Suprapubic skin (tissue), 4 donors: ENCODE measurements at regions not wholly inside any gene's neighbourhood (a gene's known extent, or its start where the extent isn't known, plus 50 kb on each side); places are given as distances from the start of the nearest gene placed in this dataset.
"Not testable (repeated sequence)": the region's sequence is repeated elsewhere in the genome, so short reads cannot be mapped to it uniquely, and the experiment has no call there.

Source experiments
- DNase-seq, 2 donors: peaks; one replicate each; pipeline ENCODE4 v3.0.0-alpha.2; 2019; ENCODE audit warnings: low spot score in 2 of 2
- H3K27ac ChIP-seq: fragments of 200-600 bp; sonication (generic); one replicate; pipeline ENCODE4 v1.5.1; 2019
- H3K27me3 ChIP-seq: fragments of 200-600 bp; sonication (generic); one replicate; pipeline ENCODE4 v1.5.1; 2019
- H3K36me3 ChIP-seq: fragments of 200-600 bp; sonication (generic); one replicate; pipeline ENCODE4 v1.5.1; 2019
- H3K4me1 ChIP-seq: fragments of 200-600 bp; sonication (generic); one replicate; pipeline ENCODE4 v1.5.1; 2019
- H3K4me3 ChIP-seq: fragments of 200-600 bp; sonication (generic); one replicate; pipeline ENCODE4 v1.5.1; 2019; ENCODE audit warnings: mild to moderate bottlenecking
- H3K9me3 ChIP-seq: fragments of 200-600 bp; sonication (generic); one replicate; pipeline ENCODE4 v1.5.1; 2019
- EP300 ChIP-seq: sonication (generic); formaldehyde crosslinking; IDR thresholded peaks from one replicate; pipeline ENCODE4 v1.6.1; 2017; ENCODE audit warnings: antibody characterized with exemption
- POLR2A ChIP-seq, 2 donors: fragments of 450-650 bp; IDR thresholded peaks; one replicate each; pipeline ENCODE4 v1.6.1; 2017; ENCODE audit warnings: antibody characterized with exemption in 2 of 2, mild to moderate bottlenecking in 2 of 2, moderate library complexity in 2 of 2
- POLR2AphosphoS5 ChIP-seq, 3 donors: sonication (generic); formaldehyde crosslinking; IDR thresholded peaks; one replicate each; pipeline ENCODE4 v1.6.1; 2017; ENCODE audit warnings: antibody characterized with exemption in 3 of 3
- WGBS: methylation state at CpG from one replicate; pipeline ENCODE4 v1.1.5; 2018; 5-methylcytosine and 5-hydroxymethylcytosine counted together
- TF ChIP-seq, protein P1 (sequence below), 2 donors: fragments of 200-600 bp in 1 of 2; fragments of 450-650 bp in 1 of 2; sonication (generic) in 1 of 2; IDR thresholded peaks; one replicate each; pipeline ENCODE4 v1.5.1; 2016 to 2019; ENCODE audit warnings: antibody characterized with exemption in 2 of 2, mild to moderate bottlenecking in 1 of 2, moderate library complexity in 1 of 2

DNA sequence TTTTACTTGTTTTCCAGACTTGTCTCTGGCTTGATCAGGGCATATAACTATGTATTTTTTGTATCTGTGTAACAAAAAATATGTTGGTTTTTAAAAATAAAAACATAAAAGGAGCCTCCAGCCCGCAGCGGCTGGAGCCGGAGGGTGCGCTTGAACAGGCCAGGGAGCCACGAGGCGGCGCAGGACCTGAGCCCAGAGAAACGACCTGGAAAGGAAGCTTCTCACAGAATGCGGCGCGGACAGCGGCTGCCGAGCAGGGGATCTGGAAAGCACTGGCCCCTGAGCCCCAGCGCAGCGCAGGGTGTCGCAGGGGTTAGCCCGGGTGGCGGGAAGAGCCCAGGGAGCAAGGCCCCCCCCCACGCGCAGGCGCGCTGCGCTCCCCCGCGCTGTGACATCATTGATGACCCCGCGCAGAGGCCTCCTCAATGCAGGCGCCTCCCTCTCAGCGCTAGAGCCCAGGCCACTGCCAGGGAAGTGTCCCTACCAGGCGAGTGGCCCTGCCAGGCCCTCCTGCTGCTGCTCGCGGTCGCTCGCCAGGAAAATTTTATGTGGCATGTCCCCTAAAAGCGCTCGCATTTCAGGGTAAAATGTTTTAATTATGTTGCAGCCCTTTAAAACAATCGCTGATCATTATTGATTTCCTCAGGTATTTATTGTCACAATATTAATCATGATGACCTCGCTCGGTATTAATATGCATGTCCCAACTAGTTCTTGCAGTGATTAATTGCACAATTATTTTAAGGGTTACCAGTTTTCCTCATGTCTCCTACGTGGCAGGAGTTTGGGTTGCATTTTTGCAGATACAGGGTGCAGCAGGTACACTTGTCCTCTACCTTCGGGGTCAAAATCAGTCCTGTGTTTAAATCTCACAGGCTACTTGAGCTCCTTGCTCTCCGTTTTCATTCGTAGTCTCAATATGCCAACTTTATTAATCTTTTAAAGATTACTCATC is 134.2 kb downstream of the USP22 start:
- 10% methylated on average over 29 of the region's 43 CpGs for WGBS
- H3K4me1 ChIP-seq, result peaks cover 13% of the 10 kb centered on the region

DNA sequence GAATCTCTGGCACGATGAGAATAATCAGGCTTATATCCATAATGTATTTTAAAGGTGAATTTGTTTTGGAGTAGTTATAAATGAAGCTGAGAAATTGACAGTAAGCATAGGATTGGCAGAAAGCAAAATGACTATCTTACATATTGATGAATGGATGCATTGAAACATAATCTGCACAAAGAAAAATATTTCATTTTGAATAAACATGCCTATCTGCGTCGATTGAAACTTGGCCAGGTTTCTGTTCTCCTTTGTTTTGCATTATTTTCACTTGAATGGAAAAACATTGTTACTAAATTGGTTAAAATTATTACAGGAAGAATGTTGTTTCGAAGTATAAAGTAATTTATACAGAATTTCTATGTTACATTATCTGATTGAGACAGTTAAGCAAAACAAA is 128.2 kb downstream of the USP22 start:
- H3K9me3 ChIP-seq, result no peaks in the 10 kb centered on the region
- no peak overlapping the region for H3K27ac ChIP-seq
- WGBS, result 48% methylated on average over 4 of the region's 4 CpGs
- no peaks in the 10 kb centered on the region for H3K27me3 ChIP-seq
- DNase-seq, result no peak
- no peaks in the 10 kb centered on the region for H3K36me3 ChIP-seq
- TF ChIP-seq POLR2A (IDR thresholded peaks at IDR 0.05), result no peak
- TF ChIP-seq, protein P1, sequence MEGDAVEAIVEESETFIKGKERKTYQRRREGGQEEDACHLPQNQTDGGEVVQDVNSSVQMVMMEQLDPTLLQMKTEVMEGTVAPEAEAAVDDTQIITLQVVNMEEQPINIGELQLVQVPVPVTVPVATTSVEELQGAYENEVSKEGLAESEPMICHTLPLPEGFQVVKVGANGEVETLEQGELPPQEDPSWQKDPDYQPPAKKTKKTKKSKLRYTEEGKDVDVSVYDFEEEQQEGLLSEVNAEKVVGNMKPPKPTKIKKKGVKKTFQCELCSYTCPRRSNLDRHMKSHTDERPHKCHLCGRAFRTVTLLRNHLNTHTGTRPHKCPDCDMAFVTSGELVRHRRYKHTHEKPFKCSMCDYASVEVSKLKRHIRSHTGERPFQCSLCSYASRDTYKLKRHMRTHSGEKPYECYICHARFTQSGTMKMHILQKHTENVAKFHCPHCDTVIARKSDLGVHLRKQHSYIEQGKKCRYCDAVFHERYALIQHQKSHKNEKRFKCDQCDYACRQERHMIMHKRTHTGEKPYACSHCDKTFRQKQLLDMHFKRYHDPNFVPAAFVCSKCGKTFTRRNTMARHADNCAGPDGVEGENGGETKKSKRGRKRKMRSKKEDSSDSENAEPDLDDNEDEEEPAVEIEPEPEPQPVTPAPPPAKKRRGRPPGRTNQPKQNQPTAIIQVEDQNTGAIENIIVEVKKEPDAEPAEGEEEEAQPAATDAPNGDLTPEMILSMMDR (IDR thresholded peaks at IDR 0.05), result no peak
- peaks cover 7% of the 10 kb centered on the region for H3K4me1 ChIP-seq
- no peak overlapping the region for H3K4me3 ChIP-seq

More for the DNA sequence above, 134.2 kb downstream of the USP22 start:
- H3K9me3 ChIP-seq, result no peaks in the 10 kb centered on the region
- peak; percentile 89 to 90 for DNase-seq
- H3K27ac ChIP-seq, result peak overlapping the region; percentile 86
- TF ChIP-seq, protein P1 (IDR thresholded peaks at IDR 0.05), result peak; percentile 37 to 64
- TF ChIP-seq POLR2AphosphoS5 (IDR thresholded peaks at IDR 0.05), result peak in 1 of 3 donors; percentile 44
- no peak for TF ChIP-seq POLR2A (IDR thresholded peaks at IDR 0.05)
- no peak for TF ChIP-seq EP300
- H3K4me3 ChIP-seq, result peak overlapping the region; percentile 47
- no peaks in the 10 kb centered on the region for H3K36me3 ChIP-seq
- no peaks in the 10 kb centered on the region for H3K27me3 ChIP-seq

DNA sequence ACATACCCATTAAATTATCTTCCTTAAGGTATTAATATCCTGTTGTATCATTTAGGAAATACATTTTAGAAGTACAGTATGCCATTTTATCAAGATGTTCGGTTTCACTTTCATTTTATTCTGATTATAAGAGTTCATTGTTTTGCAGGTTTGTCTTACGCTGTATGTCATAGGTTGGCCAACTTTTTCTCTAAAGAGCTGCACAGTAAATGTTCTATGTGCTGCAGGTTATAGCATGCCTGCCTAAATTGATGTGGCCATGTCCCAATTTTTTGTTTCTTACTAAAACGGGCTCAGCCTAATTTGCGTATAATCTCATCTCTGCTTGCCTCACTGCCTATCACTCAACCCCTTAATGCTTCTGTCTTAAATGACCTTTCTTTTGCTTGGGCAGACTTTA is 126.4 kb downstream of the USP22 start:
- H3K27ac ChIP-seq, result no peak overlapping the region
- TF ChIP-seq, protein P1 (IDR thresholded peaks at IDR 0.05), result no peak
- TF ChIP-seq POLR2A (IDR thresholded peaks at IDR 0.05) (no peak), EP300 (no peak), POLR2AphosphoS5 (IDR thresholded peaks at IDR 0.05) (no peak)
- no peaks in the 10 kb centered on the region for H3K27me3 ChIP-seq
- 41% methylated on average over 4 of the region's 4 CpGs for WGBS
- no peaks in the 10 kb centered on the region for H3K36me3 ChIP-seq
- no peaks in the 10 kb centered on the region for H3K9me3 ChIP-seq
- peaks cover 13% of the 10 kb centered on the region for H3K4me1 ChIP-seq
- H3K4me3 ChIP-seq, result no peak overlapping the region
- DNase-seq, result no peak

GRCh38 chr17:20917610-20918306 is 125.1 kb downstream of the USP22 start:
- not testable (repeated sequence) for H3K9me3 ChIP-seq, H3K27me3 ChIP-seq, DNase-seq, H3K36me3 ChIP-seq, H3K4me3 ChIP-seq, H3K27ac ChIP-seq
- 92% methylated on average over 10 of the region's 10 CpGs for WGBS
- H3K4me1 ChIP-seq, result peaks cover 19% of the 10 kb centered on the region

DNA sequence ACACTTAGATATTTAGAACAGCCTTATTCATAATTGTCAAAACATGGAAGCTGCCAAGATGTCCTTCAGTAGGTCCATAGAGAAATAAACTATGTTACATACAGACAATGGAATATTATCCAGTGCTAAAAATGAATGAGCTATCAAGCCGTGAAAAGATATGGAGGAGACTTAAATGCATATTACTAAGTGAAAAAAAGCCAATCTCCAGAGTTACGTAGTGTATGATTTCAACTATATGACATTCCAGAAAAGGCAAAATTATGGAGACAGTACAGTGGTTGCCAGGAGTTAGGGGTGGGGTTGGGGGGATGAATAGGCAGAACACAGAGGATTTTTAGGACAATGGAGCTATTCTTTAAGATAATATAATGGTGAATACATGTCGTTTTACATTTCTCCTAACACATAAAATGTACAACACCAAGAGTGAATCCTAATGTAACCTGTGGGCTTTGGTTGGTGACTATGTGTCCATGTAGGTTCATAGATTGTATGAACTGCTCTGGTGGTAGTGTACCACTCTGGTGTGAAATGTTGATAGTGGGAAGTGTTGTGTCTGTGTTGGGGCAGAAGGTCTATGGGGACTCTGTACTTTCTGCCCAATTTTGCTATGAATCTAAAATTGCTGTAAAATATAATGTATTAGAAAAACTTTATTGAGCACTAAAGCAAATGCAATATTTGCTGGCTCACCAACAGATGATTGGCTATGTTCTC is 122.6 kb downstream of the USP22 start:
- 62% methylated on average over 3 of the region's 3 CpGs for WGBS
- Histone ChIP-seq H3K27ac (no peak overlapping the region), H3K36me3 (no peaks in the 10 kb centered on the region), H3K9me3 (no peaks in the 10 kb centered on the region), H3K4me1 (peaks cover 16% of the 10 kb centered on the region), H3K4me3 (no peak overlapping the region), H3K27me3 (no peaks in the 10 kb centered on the region)
- no peak for DNase-seq
- TF ChIP-seq, protein P1 (IDR thresholded peaks at IDR 0.05), result no peak
- TF ChIP-seq POLR2A (IDR thresholded peaks at IDR 0.05) (no peak), EP300 (no peak), POLR2AphosphoS5 (IDR thresholded peaks at IDR 0.05) (no peak)
